ENCODE measurements at regions not wholly inside any gene's neighbourhood (a gene's known extent, or its start where the extent isn't known, plus 50 kb on each side); places are given as distances from the start of the nearest gene placed in this dataset.

- intact Hi-C loops (cut with micrococcal nuclease): no loop called here
- H3K27ac ChIP-seq (replicated peaks): no peak overlapping the region
Measured at GRCh38 chr3:5290915-5291314, 103.4 kb downstream of the EDEM1 start.

GRCh38 chr3:5292512-5292911 lies 105.0 kb downstream of the EDEM1 start:
- H3K27me3 ChIP-seq (ENCODE audit: low read depth): no peaks in the 10 kb centered on the region
- H3K4me1 ChIP-seq: peaks cover 9% of the 10 kb centered on the region
- DNase-seq: no peak
- peaks cover 14% of the 10 kb centered on the region for H3K9me3 ChIP-seq (replicated peaks)
- H3K4me3 ChIP-seq: no peak overlapping the region
- intact Hi-C loops (cut with micrococcal nuclease): no loop called here
- no peaks in the 10 kb centered on the region for H3K36me3 ChIP-seq
- no peak overlapping the region for H3K27ac ChIP-seq (replicated peaks)
- TF ChIP-seq CTCF (IDR thresholded peaks at IDR 0.05; ENCODE audit: borderline replicate concordance): no peak

More at GRCh38 chr3:5290915-5291314, 103.4 kb downstream of the EDEM1 start:
- Histone ChIP-seq H3K9me3 (replicated peaks) (peaks cover 13% of the 10 kb centered on the region), H3K4me1 (peaks cover 9% of the 10 kb centered on the region), H3K4me3 (no peak overlapping the region), H3K36me3 (no peaks in the 10 kb centered on the region), H3K27me3 (ENCODE audit: low read depth) (no peaks in the 10 kb centered on the region)
- no peak for DNase-seq
- no peak for TF ChIP-seq CTCF (IDR thresholded peaks at IDR 0.05; ENCODE audit: borderline replicate concordance)

GRCh38 chr3:5293207-5293606 lies 105.7 kb downstream of the EDEM1 start:
- peaks cover 7% of the 10 kb centered on the region for H3K9me3 ChIP-seq (replicated peaks)
- no peak overlapping the region for H3K4me3 ChIP-seq
- no peaks in the 10 kb centered on the region for H3K27me3 ChIP-seq (ENCODE audit: low read depth)
- intact Hi-C loops (cut with micrococcal nuclease): no loop called here
- no peak overlapping the region for H3K27ac ChIP-seq (replicated peaks)
- DNase-seq: no peak
- H3K36me3 ChIP-seq: no peaks in the 10 kb centered on the region
- peaks cover 9% of the 10 kb centered on the region for H3K4me1 ChIP-seq
- no peak for TF ChIP-seq CTCF (IDR thresholded peaks at IDR 0.05; ENCODE audit: borderline replicate concordance)

GRCh38 chr3:5294356-5294755 lies 106.8 kb downstream of the EDEM1 start:
- no peak for DNase-seq
- no peak for TF ChIP-seq CTCF (IDR thresholded peaks at IDR 0.05; ENCODE audit: borderline replicate concordance)
- Histone ChIP-seq H3K4me3 (no peak overlapping the region), H3K27ac (replicated peaks) (no peak overlapping the region), H3K27me3 (ENCODE audit: low read depth) (no peaks in the 10 kb centered on the region), H3K4me1 (peaks cover 9% of the 10 kb centered on the region), H3K36me3 (no peaks in the 10 kb centered on the region), H3K9me3 (replicated peaks) (peaks cover 7% of the 10 kb centered on the region)
- intact Hi-C loops (cut with micrococcal nuclease): no loop called here

- intact Hi-C loops (cut with micrococcal nuclease): no loop called here
- H3K9me3 ChIP-seq (replicated peaks): peaks cover 7% of the 10 kb centered on the region
- H3K4me1 ChIP-seq: peaks cover 11% of the 10 kb centered on the region
- no peak overlapping the region for H3K4me3 ChIP-seq
- no peak for DNase-seq
- no peaks in the 10 kb centered on the region for H3K27me3 ChIP-seq (ENCODE audit: low read depth)
- H3K36me3 ChIP-seq: no peaks in the 10 kb centered on the region
- no peak for TF ChIP-seq CTCF (IDR thresholded peaks at IDR 0.05; ENCODE audit: borderline replicate concordance)
- no peak overlapping the region for H3K27ac ChIP-seq (replicated peaks)
Measured at GRCh38 chr3:5295191-5295690, 107.7 kb downstream of the EDEM1 start.

All from left ventricle myocardium inferior (tissue), 1 donor.